ENCODE measurements at regions not wholly inside any gene's neighbourhood (a gene's known extent, or its start where the extent isn't known, plus 50 kb on each side); places are given as distances from the start of the nearest gene placed in this dataset.

- TF ChIP-seq CREB1 (IDR thresholded peaks at IDR 0.05) (no peak), CREB1 (CRISPR knock-in tag; IDR thresholded peaks at IDR 0.05) (no peak), BHLHE40 (IDR thresholded peaks at IDR 0.05; ENCODE audit: low read length) (no peak), ZNF282 (CRISPR knock-in tag; IDR thresholded peaks at IDR 0.05) (no peak), EP300 (IDR thresholded peaks at IDR 0.05; ENCODE audit: low read length) (no peak), MEF2D (tag; conservative IDR thresholded peaks at IDR 0.05; ENCODE audit: low read depth) (no peak), PHB2 (IDR thresholded peaks at IDR 0.05; ENCODE audit: low read depth) (no peak), MAZ (CRISPR knock-in tag; conservative IDR thresholded peaks at IDR 0.05 in 1 of 2, IDR thresholded peaks at IDR 0.05 in 1 of 2) (no peak), MEIS2 (IDR thresholded peaks at IDR 0.05; ENCODE audit: partially characterized antibody) (no peak), TCF3 (CRISPR knock-in tag; IDR thresholded peaks at IDR 0.05) (no peak), ZNF609 (CRISPR knock-in tag; IDR thresholded peaks at IDR 0.05; ENCODE audit: borderline replicate concordance) (no peak), SMARCB1 (IDR thresholded peaks at IDR 0.05; ENCODE audit: insufficient read length, low read depth) (no peak), MYC (IDR thresholded peaks at IDR 0.05; ENCODE audit: low read depth, low read length) (no peak), MYC (CRISPR knock-in tag; IDR thresholded peaks at IDR 0.05; ENCODE audit: borderline replicate concordance, low read depth) (no peak), POLR2AphosphoS5 (IDR thresholded peaks at IDR 0.05; ENCODE audit: control insufficient read depth, insufficient read depth, low read depth, low read length) (no peak)
- TF ChIP-seq, protein P1, sequence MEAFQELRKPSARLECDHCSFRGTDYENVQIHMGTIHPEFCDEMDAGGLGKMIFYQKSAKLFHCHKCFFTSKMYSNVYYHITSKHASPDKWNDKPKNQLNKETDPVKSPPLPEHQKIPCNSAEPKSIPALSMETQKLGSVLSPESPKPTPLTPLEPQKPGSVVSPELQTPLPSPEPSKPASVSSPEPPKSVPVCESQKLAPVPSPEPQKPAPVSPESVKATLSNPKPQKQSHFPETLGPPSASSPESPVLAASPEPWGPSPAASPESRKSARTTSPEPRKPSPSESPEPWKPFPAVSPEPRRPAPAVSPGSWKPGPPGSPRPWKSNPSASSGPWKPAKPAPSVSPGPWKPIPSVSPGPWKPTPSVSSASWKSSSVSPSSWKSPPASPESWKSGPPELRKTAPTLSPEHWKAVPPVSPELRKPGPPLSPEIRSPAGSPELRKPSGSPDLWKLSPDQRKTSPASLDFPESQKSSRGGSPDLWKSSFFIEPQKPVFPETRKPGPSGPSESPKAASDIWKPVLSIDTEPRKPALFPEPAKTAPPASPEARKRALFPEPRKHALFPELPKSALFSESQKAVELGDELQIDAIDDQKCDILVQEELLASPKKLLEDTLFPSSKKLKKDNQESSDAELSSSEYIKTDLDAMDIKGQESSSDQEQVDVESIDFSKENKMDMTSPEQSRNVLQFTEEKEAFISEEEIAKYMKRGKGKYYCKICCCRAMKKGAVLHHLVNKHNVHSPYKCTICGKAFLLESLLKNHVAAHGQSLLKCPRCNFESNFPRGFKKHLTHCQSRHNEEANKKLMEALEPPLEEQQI (IDR thresholded peaks at IDR 0.05): no peak
Observed at GRCh38 chr11:92296138-92296515, 71.5 kb downstream of the FAT3 start.

All from K562 (cell line).